SW480 (cell line): ENCODE measurements at regions not wholly inside any gene's neighbourhood (a gene's known extent, or its start where the extent isn't known, plus 50 kb on each side); places are given as distances from the start of the nearest gene placed in this dataset.

Experiments
- DNase-seq: peaks from one replicate; pipeline ENCODE4 v3.0.0-alpha.2; 2016; ENCODE audit warnings: low spot score

DNA sequence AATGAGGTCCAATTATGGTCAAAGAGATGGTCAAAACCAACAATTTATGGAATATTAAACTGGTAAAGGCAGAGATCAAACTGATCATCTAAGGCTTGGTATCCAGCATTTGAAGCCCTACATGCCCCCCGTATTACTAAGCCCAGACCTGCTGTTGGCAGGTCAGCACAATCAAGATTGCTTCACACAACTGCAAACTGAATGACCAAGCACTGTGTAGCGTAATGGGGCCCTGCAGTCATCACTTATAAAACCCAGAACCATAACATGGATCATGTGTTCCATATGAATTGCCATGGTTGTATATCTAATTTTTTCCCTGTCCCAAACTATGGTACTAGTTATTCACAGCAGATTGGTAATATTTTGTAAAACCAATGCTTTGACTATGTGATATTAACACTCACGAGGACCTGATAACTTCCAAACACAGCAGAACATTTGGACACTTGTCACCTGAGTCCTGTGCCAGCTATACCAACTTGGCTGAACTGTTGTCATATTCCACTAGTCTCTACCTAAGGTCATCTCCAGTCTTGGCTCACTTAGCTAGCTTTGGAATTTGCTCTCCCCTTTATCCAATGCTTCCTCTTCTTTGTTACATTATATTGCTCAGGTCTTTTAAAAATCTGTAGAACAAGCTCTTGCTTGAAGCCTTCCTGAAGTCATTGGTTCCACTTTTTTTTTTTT, 81.7 kb upstream of the HMHB1 start:
- DNase-seq = no peak

DNA sequence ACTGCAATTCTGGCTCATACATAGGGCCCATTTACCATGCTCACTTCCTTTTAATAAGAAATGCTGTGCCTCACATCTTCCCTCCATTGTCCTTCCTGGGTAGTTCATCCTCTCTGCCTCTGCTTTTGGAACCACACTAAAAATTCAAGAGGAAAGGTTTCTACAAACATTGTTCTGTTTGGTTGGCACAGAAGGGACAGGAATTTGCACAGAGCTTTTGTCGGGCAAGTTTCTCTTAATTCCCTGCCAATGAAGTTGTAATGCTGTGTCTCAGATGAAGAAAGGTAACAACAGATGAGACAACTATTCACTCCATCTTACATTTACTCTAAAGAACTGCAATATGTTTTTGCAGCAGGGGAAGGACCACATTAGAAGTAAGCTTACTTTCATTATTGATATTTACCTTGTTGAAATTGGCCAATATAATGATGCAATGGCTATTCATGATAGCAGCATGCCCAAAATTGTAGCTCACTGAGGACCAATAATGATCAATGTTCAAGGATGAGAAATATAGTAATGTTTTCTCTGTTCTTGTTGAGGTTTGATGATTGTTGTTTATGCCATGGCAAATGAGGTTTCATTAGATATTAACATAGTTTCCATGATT, 82.5 kb upstream of the HMHB1 start:
- DNase-seq = no peak

DNA sequence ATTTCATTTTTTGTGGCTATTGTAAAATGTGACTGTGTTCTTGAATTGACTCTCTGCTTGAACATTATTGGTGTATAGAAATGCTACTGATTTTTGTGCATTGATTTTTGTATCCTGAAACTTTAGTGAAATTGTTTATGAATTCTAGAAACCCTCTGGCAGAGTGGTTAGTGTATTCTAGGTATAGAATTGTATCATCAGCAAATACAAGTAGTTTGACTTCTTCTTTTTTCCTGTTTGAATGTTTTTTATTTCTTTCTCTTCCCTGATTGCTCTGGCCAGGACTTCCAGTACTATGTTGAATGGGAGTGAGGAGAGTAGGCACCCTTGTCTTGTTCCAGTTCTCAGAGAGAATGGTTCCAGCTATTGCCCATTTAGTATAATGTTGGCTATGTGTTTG, 88.8 kb upstream of the HMHB1 start:
- DNase-seq = no peak

DNA sequence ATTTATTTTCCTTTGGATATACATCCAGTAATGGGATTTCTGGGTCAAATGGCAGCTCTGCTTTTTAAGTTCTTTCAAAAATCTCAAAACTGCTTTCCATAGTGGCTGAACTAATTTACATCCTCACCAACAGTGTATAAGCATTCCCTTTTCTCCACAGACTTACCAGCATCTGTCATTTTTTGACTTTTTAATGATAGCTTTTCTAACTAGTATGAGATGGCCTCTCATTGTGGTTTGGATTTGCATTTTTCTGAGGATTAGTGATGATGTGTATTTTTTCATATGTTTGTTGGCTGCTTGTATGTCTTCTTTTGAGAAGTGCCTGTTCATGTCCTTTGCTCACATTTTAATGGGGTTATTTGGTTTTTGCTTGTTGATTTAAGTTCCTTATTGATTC, 90.0 kb upstream of the HMHB1 start:
- DNase-seq = no peak

DNA sequence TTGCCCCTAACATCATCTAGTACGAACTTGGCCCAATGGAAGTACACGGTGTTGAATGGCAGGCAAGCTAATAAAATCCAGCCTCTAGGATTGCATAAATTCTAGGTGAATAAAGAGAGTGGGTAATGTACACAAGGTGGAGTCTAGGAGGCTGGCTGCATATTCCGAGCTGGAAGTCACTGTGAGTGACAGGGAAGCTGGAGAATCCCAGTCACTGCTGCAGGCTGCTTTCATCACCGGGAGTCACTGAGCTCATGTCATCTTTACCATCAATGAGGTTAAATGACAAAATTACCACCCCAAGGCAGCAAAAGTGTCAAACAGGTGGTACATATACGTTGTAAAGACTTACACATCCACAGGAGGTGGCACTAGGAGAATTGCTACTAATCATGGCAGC, 91.3 kb upstream of the HMHB1 start:
- no peak for DNase-seq

DNA sequence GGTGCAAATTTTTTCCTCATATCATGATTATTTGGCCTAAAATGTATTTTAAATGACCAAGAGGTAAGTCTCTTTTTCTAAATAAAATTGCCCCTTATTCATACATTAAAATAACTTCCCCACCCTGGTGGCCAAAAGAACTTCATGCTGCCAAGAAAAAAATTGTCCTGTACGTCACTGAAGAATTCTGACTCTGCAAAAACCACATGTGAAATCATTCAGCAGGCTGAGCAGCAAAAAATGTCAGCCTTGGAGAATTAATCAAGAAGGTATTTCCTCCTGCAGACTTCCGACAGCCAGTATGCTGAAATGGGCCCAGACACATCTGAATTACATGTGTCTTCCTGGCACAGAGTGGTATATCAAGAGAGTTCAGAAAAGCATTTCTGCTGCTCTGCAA, 94.6 kb upstream of the HMHB1 start:
- DNase-seq = no peak

DNA sequence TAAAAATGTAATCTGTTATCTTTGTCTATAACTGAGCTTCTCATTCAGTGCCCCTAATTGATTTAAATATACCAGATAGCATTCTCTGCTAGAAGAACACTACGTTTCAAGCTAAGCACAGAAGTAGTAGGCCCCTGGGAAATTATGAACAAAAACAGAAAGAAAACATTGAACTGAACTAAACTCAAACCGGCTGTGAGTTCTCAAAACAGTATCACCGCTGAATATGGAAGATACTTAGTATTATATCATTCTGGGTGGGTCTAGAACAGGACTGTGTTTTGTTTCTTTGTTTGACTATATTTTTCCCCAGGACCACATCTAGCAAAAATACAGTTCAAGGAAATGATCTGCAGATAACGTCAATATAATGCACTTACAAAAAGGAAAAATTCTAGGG, 95.1 kb upstream of the HMHB1 start:
- no peak for DNase-seq

DNA sequence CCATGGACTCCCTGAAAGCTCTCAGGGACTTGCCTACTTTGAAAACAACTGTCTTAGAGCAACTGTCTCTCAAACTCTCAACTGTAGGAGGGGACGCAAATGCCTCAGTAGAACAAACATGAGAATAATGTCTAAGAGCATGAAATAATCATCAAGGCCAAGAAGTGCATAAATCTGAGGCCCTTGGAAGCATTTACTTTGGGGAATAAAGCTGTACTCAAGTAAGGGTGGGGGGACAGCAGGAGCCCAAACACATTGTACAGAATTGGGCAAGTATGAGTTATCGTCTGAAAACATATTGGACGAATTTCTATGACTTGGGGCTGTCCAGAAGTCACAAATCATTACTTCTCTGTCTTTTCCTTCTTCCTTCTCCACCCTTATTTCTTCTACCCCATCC, 96.3 kb upstream of the HMHB1 start:
- no peak for DNase-seq

DNA sequence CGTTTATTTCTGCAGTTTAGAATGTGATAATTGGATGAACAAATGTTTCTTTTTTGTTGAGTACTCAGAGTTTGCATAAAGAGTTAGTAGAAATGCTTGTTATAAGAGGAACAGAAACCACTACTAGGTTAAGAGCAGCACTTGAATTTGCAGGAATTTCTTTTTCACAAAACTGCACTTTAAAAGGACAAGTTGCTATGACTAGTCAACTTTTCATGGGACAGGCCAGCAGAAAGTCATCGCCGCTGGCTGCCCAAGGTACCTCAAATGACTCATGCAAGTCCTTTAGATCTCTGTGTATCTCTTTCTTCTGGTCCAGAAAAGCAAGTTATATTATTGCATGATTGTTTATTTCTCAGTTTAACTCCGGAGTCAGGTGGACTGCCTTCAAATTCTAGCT, 97.3 kb upstream of the HMHB1 start:
- DNase-seq = no peak

DNA sequence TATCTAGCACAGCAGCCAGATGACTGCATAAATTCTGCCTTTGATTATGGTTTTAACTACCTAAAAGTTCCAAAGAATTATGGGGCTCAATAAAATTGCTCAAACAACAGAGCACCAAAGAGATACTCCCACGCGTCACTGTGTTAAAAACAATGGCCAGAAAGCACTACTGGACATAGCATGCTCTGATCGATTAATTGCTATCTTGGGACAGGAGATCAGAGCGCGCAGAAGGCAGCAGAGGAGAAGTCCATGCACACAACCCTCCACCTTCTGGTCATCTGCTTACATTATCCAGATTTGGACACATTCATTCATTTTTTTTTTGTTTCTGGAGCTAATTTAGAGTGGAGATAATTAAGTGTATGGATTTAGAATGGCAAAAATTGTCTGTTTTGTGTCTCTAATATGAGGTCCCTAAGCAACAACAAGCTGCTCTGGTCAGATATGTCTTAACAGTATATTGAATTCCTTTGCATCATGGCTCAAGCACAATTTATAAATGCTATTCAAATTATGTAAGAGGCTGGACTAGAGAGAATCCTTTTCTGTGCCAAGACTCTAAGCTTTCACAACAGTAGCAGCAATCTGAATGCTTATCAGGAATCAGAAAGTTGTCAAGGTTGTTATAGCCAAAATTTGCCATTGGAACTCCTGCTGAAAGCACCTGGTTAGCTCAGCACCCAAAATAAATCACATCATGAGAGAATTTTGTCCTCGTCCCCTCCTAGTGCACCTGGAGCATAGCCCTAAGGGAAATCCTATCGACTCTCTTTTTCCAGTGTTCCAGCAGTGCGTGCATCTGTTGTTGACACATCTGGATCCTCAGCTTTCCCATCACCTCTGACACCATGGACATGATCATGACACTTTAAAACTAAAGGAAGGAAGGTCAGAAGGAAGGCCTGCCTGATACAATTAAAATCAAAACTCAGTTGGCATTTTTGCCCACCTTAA, 98.6 kb upstream of the HMHB1 start:
- no peak for DNase-seq

DNA sequence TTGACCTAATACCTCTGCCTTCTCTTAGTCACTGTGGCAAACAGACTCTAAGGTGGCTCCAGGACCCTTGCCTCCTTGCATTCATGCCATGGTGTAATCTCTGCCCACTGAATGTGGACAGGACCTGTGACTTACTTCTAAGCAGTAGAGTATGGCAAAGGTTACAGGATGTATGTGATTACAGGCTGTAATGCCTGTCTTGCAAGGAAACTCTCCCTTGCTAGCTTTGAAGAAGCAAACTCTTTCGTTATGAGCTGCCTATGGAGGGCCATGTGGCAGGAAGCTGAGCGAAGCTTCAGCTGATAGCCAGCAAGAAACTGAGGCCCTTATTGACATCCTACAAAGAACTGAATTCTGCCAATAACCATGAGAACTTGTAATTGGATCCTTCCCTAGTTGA, 103.3 kb upstream of the HMHB1 start:
- DNase-seq = no peak

DNA sequence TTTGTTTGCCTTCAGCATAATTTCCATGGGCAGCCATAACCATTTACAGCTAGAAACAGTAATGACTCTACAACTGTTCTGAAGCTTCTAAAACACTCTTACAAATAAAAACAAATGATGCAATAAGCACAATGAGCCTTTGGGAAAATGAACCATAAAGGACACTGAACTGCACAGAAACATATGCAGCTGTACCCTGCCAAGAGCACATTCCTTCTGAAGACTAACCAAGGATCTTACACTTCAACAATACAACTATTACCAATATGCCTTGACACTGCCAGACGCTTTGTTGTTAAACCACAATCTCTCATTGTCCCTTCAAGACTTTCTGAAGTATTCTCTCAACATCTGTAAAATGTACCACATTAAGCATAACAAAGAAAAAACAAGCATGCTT, 104.2 kb upstream of the HMHB1 start:
- no peak for DNase-seq

DNA sequence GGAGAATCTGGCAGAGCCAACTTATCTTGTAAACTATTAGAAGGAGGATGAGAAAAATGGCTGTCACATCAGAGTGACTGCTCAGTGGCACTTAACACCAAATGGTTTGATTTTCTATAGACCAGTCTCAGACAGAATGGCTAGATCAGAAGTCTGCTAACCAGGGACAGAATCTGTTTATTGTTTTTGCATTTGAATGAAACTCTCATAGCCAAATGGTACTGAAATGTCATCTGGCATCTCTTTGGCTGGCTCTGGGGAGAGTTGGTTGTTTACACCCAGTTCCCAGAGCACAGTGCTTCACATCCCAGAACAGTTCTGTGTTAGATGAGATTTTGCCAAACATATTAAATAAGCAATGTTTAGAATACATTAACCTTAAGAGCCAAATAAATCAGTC, 106.6 kb upstream of the HMHB1 start:
- DNase-seq = no peak

DNA sequence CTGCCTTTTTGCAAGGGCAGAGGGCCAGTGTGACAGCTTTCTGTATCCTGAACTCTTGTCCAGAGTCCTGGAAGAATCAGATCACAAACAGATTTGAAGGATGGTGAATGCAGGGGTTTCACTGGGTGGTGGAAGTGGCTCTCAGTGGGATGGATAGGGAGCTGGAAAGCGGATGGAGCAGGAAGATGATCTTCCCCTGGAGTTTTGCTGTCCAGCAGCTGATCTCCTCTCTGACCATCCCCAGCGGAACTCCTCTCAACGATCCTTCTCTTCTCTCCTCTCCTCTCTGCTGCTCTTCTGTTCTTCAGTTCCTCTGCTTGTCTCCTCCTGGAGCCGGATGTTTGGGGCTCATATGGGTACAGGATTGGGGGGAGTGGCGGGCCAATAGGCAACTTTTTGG, 108.3 kb upstream of the HMHB1 start:
- DNase-seq = no peak

DNA sequence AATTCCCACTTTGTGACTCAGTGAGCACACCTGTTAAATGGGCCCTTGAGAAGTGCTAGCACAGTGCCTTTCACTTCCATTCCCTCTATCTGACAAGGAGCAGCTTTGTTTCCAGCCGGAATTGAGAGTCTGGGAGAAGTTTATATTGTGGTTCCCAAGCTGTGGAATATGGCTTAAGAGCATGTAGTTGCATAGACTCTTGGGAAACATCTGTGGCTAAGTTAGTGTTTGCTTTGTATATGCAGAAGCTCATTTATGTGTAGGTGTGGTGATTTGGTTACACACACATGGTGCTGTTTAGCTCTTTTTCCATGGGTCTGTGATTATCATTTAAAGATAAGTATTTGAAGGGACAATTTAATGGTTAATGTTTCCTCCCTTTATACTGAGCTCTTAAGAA, 110.5 kb upstream of the HMHB1 start:
- no peak for DNase-seq

DNA sequence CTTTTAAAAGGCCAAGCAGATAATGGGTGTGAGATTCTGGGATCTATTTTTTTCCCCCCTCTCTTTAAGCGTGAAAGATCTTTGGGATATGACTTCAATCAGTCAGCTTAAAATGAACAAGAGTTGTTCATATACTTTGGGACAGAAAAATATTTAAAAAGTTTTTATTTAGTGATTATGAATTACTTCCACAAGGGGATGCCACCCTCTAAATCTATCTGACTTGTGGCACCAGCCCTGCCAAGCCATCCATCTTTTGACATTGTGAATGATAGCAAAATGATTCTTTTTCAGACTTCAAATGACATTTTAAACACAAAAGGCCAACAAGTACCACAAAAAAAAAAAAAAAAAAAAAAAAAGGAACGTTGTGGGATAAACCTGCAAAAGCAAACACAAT, 111.0 kb upstream of the HMHB1 start:
- DNase-seq = no peak

DNA sequence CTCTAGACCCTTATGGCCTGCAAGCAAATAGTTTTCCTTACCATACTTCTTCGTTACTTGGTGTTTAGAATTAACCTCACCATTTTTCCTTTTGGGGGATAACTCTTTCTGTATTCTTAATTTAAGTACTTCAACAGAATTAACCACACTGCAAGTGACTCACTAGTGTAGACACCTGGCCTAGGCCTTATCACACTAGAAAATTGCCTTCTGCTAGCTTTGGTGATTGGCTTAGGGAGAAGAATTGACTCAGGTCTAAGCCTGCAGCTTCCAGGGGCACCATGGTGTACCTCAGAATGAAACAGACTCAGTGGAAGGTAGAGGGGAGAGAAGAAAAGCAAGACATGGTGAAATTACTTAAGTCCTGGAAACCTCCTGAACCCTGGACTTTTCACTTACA, 112.8 kb upstream of the HMHB1 start:
- no peak for DNase-seq

DNA sequence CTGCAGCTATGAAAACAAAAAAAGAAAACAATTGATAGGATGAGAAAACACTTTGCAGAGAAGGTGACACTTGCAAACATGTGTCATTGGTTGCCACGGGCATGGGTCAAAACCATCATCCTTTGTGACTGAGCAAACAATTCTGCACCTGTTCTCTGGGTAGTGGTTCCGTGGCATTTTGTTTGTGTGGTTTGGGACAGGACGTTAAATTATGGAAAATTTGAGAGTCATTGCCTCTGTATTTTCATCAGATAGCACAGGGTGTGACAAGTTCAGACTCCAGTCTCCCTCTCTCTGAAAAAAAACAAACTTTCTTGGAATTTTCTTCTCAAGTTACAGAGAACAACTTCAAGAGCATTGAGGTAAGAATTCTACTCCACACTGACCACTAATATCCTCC, 113.4 kb upstream of the HMHB1 start:
- peak; percentile 21 for DNase-seq

DNA sequence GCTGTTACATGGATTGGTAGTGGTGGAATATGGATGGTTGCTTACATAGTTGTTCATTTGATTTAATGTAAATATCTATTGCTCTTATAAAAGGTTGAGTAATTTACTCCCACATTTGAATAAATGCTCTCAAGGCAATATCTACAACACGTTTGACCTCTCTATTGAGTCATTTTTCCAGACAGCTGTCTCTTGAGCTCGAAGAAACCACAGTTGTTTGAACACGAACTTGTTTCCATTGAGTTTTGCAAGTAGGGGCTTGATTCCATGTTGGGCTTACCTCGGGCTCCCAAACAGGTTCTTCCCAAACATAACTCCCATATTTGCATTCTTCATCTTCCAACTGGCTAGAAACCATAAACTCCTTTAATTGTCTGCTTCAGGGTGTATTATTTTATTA, 115.0 kb upstream of the HMHB1 start:
- DNase-seq = no peak

DNA sequence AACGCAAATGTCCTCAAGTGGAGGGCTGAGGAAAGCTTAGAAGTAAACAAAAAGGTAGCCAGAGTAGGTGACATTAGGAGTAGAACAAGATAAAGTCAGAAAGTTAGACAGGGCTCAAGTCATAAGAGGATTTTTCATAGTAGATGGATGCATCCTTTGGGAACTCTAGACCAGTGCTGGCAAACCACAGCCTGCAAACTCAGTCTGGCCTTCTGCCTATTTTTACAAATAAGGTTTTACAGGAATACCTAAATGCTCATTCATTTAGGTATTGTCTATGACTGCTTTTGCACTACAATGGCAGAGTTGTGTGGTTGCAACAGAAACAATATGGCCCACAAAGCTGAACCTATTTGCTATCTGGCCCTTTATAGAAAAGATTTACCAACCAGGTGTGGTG, 116.0 kb upstream of the HMHB1 start:
- no peak for DNase-seq

DNA sequence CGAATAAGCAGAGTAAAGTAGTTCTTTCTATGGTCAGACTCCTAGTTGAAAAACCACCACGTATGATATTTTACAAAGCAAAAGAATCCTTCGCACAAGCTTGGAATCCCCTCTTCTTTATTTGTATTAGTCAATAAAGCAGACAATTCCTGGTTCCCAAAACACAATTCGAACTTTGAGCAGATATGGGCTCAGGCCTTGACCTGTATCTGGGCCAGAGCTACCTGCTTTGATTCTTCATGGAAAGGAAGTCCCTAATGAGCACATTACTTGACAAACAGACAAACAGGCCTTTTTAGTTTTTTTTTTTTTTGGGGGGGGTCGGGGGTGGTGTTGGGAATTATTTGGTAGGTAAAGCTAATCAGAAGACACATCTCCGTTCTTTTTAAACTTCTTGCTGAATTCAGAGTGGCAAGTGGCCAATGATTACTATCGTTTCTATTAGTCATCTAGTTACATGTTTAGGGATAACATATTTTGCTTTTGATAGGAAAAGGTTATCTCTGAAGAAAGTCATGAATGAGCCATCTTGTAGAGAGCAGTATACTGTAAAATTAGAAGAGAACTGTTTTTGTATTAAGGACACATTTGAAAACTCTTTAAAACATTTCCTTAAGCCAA, 116.6 kb upstream of the HMHB1 start:
- no peak for DNase-seq

DNA sequence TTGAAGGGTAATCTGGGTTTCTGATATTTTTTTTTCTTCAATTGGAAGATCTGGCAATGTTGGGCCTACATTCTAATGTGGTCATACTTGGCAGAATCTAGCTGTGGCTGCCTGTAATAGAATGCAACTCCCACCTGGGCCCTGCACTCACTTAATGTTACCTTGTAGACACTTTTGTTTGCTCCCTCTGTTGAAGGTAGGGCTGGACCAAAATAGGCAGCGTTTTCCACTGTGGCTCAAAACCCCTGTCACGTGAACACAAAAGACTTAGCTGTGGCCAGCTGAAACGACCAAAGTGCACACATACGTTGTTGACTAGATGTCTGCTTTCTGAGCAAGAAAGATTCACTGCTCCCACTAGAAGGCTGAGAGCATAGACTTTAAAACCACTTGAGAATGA, 117.6 kb upstream of the HMHB1 start:
- no peak for DNase-seq
